HCT116 (cell line): ENCODE measurements at regions not wholly inside any gene's neighbourhood (a gene's known extent, or its start where the extent isn't known, plus 50 kb on each side); places are given as distances from the start of the nearest gene placed in this dataset.

Experiments used
- ATAC-seq: fragments of 200-7000 bp; cut with Tn5 transposase; 2 replicates; pipeline ENCODE4 v1.9.1; 2020; ENCODE audit warnings: mild to moderate bottlenecking, moderate library complexity
- BruUV-seq: library from RNA; stranded (reverse); fragments of 400-500 nt; replicated peaks from 2 replicates; lab custom pipeline; 2021; lab: Mats Ljungman, UMichigan
- CTCF ChIA-PET: fragments of 300-600 bp; sonication (Branson Sonifier 250); formaldehyde crosslinking; loops from one replicate; lab custom pipeline; 2021; ENCODE audit warnings: antibody characterized with exemption; lab: Charles Lee
- POLR2A ChIA-PET: fragments of 300-600, 350-600 bp; sonication (Branson Sonifier 250); formaldehyde crosslinking; loops from one replicate; lab custom pipeline; 2021; ENCODE audit warnings: antibody characterized with exemption; lab: Charles Lee
- RAD21 ChIA-PET, 2 experiments: fragments of 300-600 bp; sonication (Branson Sonifier 250); formaldehyde crosslinking; loops; one replicate each; lab custom pipeline; 2023; ENCODE audit warnings: low total read pairs in 2 of 2; ENCODE audit not compliant: uncharacterized antibody in 2 of 2, unreplicated experiment in 2 of 2, low non-redundant PET in 1 of 2; lab: Charles Lee
- DNase-seq: peaks from one replicate; pipeline ENCODE4 v3.0.0-alpha.2; 2010; ENCODE audit warnings: low read depth, low spot score
- H2AFZ ChIP-seq: fragments of 200-600 bp; shearing (Covaris generic), sonication (generic); 2 replicates; pipeline ENCODE4 v1.6.1; 2017; ENCODE audit warnings: low read depth, mixed run types, mixed read lengths, antibody characterized with exemption, low read length; ENCODE audit not compliant: poor library complexity, severe bottlenecking
- H3K27ac ChIP-seq: 2 replicates; pipeline ENCODE4 v1.5.1; 2012; ENCODE audit warnings: low read depth, low read length
- H3K27me3 ChIP-seq: fragments of 200-600 bp; sonication (generic); 2 replicates; pipeline ENCODE4 v1.6.1; 2016; ENCODE audit warnings: mixed run types, low read length, mixed read lengths; ENCODE audit not compliant: insufficient read depth
- H3K36me3 ChIP-seq, 2 experiments: fragments of 200-500 bp in 1 of 2; fragments of 200-600 bp in 1 of 2; sonication (Bioruptor generic) in 1 of 2; sonication (generic) in 1 of 2; 2 replicates each; pipeline versions ENCODE4 v1.5.1 to v1.6.1; 2014 to 2016; ENCODE audit warnings: low read length in 2 of 2, inconsistent platforms in 1 of 2, mixed read lengths in 1 of 2, mixed run types in 1 of 2; ENCODE audit not compliant: insufficient read depth in 2 of 2, control insufficient read depth in 1 of 2
- H3K4me1 ChIP-seq, 2 experiments: fragments of 200-600 bp in 1 of 2; sonication (generic) in 1 of 2; 2 replicates each; pipeline versions ENCODE4 v1.5.1 to v1.6.1; 2012 to 2017; ENCODE audit warnings: low read length in 2 of 2, inconsistent platforms in 1 of 2, mild to moderate bottlenecking in 1 of 2, mixed read lengths in 1 of 2, mixed run types in 1 of 2, moderate library complexity in 1 of 2; ENCODE audit not compliant: insufficient read depth in 2 of 2, control insufficient read depth in 1 of 2
- H3K4me2 ChIP-seq: fragments of 200-600 bp; sonication (generic); 2 replicates; pipeline ENCODE4 v1.6.1; 2017; ENCODE audit warnings: mixed run types, low read length, mixed read lengths
- H3K4me3 ChIP-seq, 2 experiments: fragments of 200-600 bp in 1 of 2; sonication (generic) in 1 of 2; replicated peaks in 1 of 2; 2 replicates each; pipeline ENCODE4 v1.5.1; 2011 to 2016; ENCODE audit warnings: low read length in 2 of 2, control low read depth in 1 of 2, low read depth in 1 of 2, mild to moderate bottlenecking in 1 of 2, mixed read lengths in 1 of 2, mixed run types in 1 of 2
- H3K79me2 ChIP-seq: fragments of 200-600 bp; sonication (generic); 2 replicates; pipeline ENCODE4 v1.6.1; 2017; ENCODE audit warnings: mild to moderate bottlenecking, mixed run types, low read length, moderate library complexity, mixed read lengths; ENCODE audit not compliant: insufficient read depth
- H3K9ac ChIP-seq: fragments of 200-600 bp; sonication (generic); 2 replicates; pipeline ENCODE4 v1.6.1; 2016; ENCODE audit warnings: low read length, mixed read lengths
- H3K9me2 ChIP-seq: fragments of 200-600 bp; sonication (generic), shearing (Covaris generic); 2 replicates; pipeline ENCODE4 v1.6.1; 2017; ENCODE audit warnings: mixed run types, mild to moderate bottlenecking, moderate library complexity; ENCODE audit not compliant: insufficient read depth
- H3K9me3 ChIP-seq, 2 experiments: fragments of 200-500 bp in 1 of 2; fragments of 200-600 bp in 1 of 2; sonication (Bioruptor generic) in 1 of 2; sonication (generic) in 1 of 2; 2 replicates each; pipeline ENCODE4 v1.6.1; 2014 to 2017; ENCODE audit warnings: low read length in 2 of 2, mixed read lengths in 2 of 2, inconsistent platforms in 1 of 2, low read depth in 1 of 2, mild to moderate bottlenecking in 1 of 2, mixed run types in 1 of 2, moderate library complexity in 1 of 2; ENCODE audit not compliant: control insufficient read depth in 1 of 2, insufficient read depth in 1 of 2
- H4K20me1 ChIP-seq: fragments of 200-600 bp; sonication (generic), shearing (Covaris generic); 2 replicates; pipeline ENCODE4 v1.6.1; 2017; ENCODE audit warnings: mixed run types, mild to moderate bottlenecking, moderate library complexity; ENCODE audit not compliant: insufficient read depth
- CBX3 ChIP-seq: IDR thresholded peaks from 2 replicates; pipeline ENCODE4 v1.6.1; 2012; ENCODE audit warnings: low read depth
- CEBPB ChIP-seq: IDR thresholded peaks from 2 replicates; pipeline ENCODE4 v1.6.1; 2012; ENCODE audit warnings: low read depth
- CTCF ChIP-seq, 3 experiments: fragments of 200-600 bp in 1 of 3; sonication (generic) in 1 of 3; IDR thresholded peaks in 2 of 3; conservative IDR thresholded peaks in 1 of 3; 2 replicates each; pipeline ENCODE4 v1.5.1; 2012 to 2017; ENCODE audit warnings: low read depth in 2 of 3, low read length in 2 of 3, antibody characterized with exemption in 1 of 3, borderline replicate concordance in 1 of 3, control low read depth in 1 of 3, mild to moderate bottlenecking in 1 of 3, mixed read lengths in 1 of 3, mixed run types in 1 of 3, moderate library complexity in 1 of 3; ENCODE audit not compliant: insufficient read depth in 1 of 3
- ELF1 ChIP-seq: IDR thresholded peaks from 2 replicates; pipeline ENCODE4 v1.6.1; 2012; ENCODE audit warnings: low read depth, borderline replicate concordance
- EZH2phosphoT487 ChIP-seq: fragments of 200-600 bp; IDR thresholded peaks from 2 replicates; pipeline ENCODE4 v1.6.1; 2018; ENCODE audit warnings: antibody characterized with exemption, borderline replicate concordance
- FOSL1 ChIP-seq: IDR thresholded peaks from 2 replicates; pipeline ENCODE4 v1.6.1; 2012; ENCODE audit warnings: low read depth
- POLR2A ChIP-seq: IDR thresholded peaks from 2 replicates; pipeline ENCODE4 v1.7.0; 2011; ENCODE audit warnings: borderline replicate concordance; ENCODE audit not compliant: insufficient read depth, insufficient read length; ENCODE audit errors: extremely low read depth
- POLR2AphosphoS5 ChIP-seq: IDR thresholded peaks from 2 replicates; pipeline ENCODE4 v1.6.1; 2011; ENCODE audit warnings: mild to moderate bottlenecking, low read depth, low read length, moderate library complexity
- RAD21 ChIP-seq: IDR thresholded peaks from 2 replicates; pipeline ENCODE4 v1.6.1; 2012; ENCODE audit warnings: low read depth, mild to moderate bottlenecking
- SIN3A ChIP-seq: IDR thresholded peaks from 2 replicates; pipeline ENCODE4 v1.6.1; 2012; ENCODE audit warnings: low read depth
- TCF7L2 ChIP-seq: IDR thresholded peaks from 2 replicates; pipeline ENCODE4 v1.7.0; 2011; ENCODE audit warnings: borderline replicate concordance, inconsistent platforms; ENCODE audit not compliant: insufficient read depth, insufficient read length; ENCODE audit errors: extremely low read depth
- YY1 ChIP-seq: IDR thresholded peaks from 2 replicates; pipeline ENCODE4 v1.6.1; 2011; ENCODE audit warnings: low read length, low read depth, moderate library complexity, mild to moderate bottlenecking; ENCODE audit not compliant: insufficient replicate concordance; ENCODE audit errors: extremely low read depth
- ZNF274 ChIP-seq: fragments of 200-500 bp; sonication (Bioruptor generic); IDR thresholded peaks from 2 replicates; pipeline ENCODE4 v1.6.1; 2014; ENCODE audit warnings: mild to moderate bottlenecking, low read depth, low read length, inconsistent platforms
- intact Hi-C: fragments of 100-400 bp; cut with micrococcal nuclease; formaldehyde crosslinking; loops from 2 replicates; pipeline ENCODE4 v1.10.0; 2022
- TF ChIP-seq, protein P1 (sequence below): IDR thresholded peaks from 2 replicates; pipeline ENCODE4 v1.6.1; 2012
- TF ChIP-seq, protein P2 (sequence below): IDR thresholded peaks from 2 replicates; pipeline ENCODE4 v1.6.1; 2011; ENCODE audit warnings: mild to moderate bottlenecking, low read length, moderate library complexity; ENCODE audit not compliant: insufficient replicate concordance; ENCODE audit errors: extremely low read depth
- TF ChIP-seq, protein P3 (sequence below): IDR thresholded peaks from 2 replicates; pipeline ENCODE4 v1.6.1; 2012

GRCh38 chr14:98961191-98961590, 310.8 kb downstream of the BCL11B start:
- POLR2A ChIA-PET = no interaction called here
- no peak overlapping the region for H3K4me3 ChIP-seq
- no peaks in the 10 kb centered on the region for H3K36me3 ChIP-seq
- TF ChIP-seq, protein P1, sequence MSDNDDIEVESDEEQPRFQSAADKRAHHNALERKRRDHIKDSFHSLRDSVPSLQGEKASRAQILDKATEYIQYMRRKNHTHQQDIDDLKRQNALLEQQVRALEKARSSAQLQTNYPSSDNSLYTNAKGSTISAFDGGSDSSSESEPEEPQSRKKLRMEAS = no peak
- TF ChIP-seq ELF1 = no peak
- no peak for TF ChIP-seq RAD21
- no peak for TF ChIP-seq SIN3A
- no peak for TF ChIP-seq ZNF274
- TF ChIP-seq POLR2A = no peak
- no peak for TF ChIP-seq CEBPB
- TF ChIP-seq, protein P2, sequence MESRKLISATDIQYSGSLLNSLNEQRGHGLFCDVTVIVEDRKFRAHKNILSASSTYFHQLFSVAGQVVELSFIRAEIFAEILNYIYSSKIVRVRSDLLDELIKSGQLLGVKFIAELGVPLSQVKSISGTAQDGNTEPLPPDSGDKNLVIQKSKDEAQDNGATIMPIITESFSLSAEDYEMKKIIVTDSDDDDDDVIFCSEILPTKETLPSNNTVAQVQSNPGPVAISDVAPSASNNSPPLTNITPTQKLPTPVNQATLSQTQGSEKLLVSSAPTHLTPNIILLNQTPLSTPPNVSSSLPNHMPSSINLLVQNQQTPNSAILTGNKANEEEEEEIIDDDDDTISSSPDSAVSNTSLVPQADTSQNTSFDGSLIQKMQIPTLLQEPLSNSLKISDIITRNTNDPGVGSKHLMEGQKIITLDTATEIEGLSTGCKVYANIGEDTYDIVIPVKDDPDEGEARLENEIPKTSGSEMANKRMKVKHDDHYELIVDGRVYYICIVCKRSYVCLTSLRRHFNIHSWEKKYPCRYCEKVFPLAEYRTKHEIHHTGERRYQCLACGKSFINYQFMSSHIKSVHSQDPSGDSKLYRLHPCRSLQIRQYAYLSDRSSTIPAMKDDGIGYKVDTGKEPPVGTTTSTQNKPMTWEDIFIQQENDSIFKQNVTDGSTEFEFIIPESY = no peak
- no peak for TF ChIP-seq EZH2phosphoT487
- TF ChIP-seq FOSL1 = no peak
- no peak for TF ChIP-seq POLR2AphosphoS5
- TF ChIP-seq CTCF (IDR thresholded peaks at IDR 0.05 in 2 of 3, conservative IDR thresholded peaks at IDR 0.05 in 1 of 3; ENCODE audit: borderline replicate concordance in 1 of 3, insufficient read depth in 1 of 3, low read depth in 2 of 3, low read length in 2 of 3) = no peak
- TF ChIP-seq CBX3 = no peak
- no peak for TF ChIP-seq TCF7L2
- TF ChIP-seq, protein P3, sequence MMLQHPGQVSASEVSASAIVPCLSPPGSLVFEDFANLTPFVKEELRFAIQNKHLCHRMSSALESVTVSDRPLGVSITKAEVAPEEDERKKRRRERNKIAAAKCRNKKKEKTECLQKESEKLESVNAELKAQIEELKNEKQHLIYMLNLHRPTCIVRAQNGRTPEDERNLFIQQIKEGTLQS = no peak
- no peak for TF ChIP-seq YY1
- H3K4me1 ChIP-seq = 0 out of 4 replicates have a peak, but pooled peaks cover 0 to 5% of the 10 kb centered on the region in 2 experiments
- H3K4me2 ChIP-seq = no peak overlapping the region
- H4K20me1 ChIP-seq = no peaks in the 10 kb centered on the region
- no peaks in the 10 kb centered on the region for H3K79me2 ChIP-seq
- peaks cover 28% of the 10 kb centered on the region; the same call in 1 of the 2 replicates for H3K27me3 ChIP-seq
- ATAC-seq (no peak), DNase-seq (no peak)
- H3K9ac ChIP-seq = no peak overlapping the region
- H3K9me3 ChIP-seq = no peaks in the 10 kb centered on the region
- RAD21 ChIA-PET = no interaction called here
- H2AFZ ChIP-seq = no peak overlapping the region
- intact Hi-C loops = no loop called here
- CTCF ChIA-PET = no interaction called here
- no peaks in the 10 kb centered on the region for H3K9me2 ChIP-seq
- no peak overlapping the region for H3K27ac ChIP-seq
- no TSS peak for BruUV-seq
